PFSK-1 (cell line): ENCODE measurements at regions not wholly inside any gene's neighbourhood (a gene's known extent, or its start where the extent isn't known, plus 50 kb on each side); places are given as distances from the start of the nearest gene placed in this dataset.

Source experiments
- POLR2AphosphoS5 ChIP-seq: IDR thresholded peaks from 2 replicates; pipeline ENCODE4 v1.6.1; 2012; ENCODE audit warnings: low read depth, mild to moderate bottlenecking, control low read depth, low read length, moderate library complexity
- REST ChIP-seq, 2 experiments: IDR thresholded peaks; 2 replicates each; pipeline versions ENCODE4 v1.6.1 to v1.8.0; 2011 to 2012; ENCODE audit warnings: low read depth in 2 of 2, low read length in 2 of 2, control low read depth in 1 of 2, inconsistent platforms in 1 of 2, mild to moderate bottlenecking in 1 of 2, moderate library complexity in 1 of 2; ENCODE audit not compliant: insufficient read depth in 1 of 2

GRCh38 chr2:145687442-145688134 is 1167.7 kb upstream of the ZEB2 start:
- TF ChIP-seq POLR2AphosphoS5 (no peak), REST (IDR thresholded peaks at IDR 0.05; ENCODE audit: insufficient read depth in 1 of 2, low read depth in 2 of 2, low read length in 2 of 2) (no peak)
